Hepatocyte (in vitro differentiated cells): ENCODE measurements at regions not wholly inside any gene's neighbourhood (a gene's known extent, or its start where the extent isn't known, plus 50 kb on each side); places are given as distances from the start of the nearest gene placed in this dataset.

ENCODE experiments used
- DNase-seq: peaks from one replicate; pipeline ENCODE4 v3.0.0-alpha.2; 2016; ENCODE audit warnings: low spot score
- H2AFZ ChIP-seq: fragments of 200-600 bp; sonication (generic); 2 replicates; pipeline ENCODE4 v1.6.0; 2016; ENCODE audit warnings: antibody characterized with exemption, mild to moderate bottlenecking
- H3K27ac ChIP-seq: fragments of 200-600 bp; sonication (generic); 2 replicates; pipeline ENCODE4 v1.5.1; 2016; ENCODE audit warnings: mild to moderate bottlenecking
- H3K27me3 ChIP-seq: fragments of 200-600 bp; sonication (generic); 2 replicates; pipeline ENCODE4 v1.6.1; 2016
- H3K36me3 ChIP-seq: fragments of 200-600 bp; sonication (generic); replicated peaks from 2 replicates; pipeline ENCODE4 v1.5.1; 2016; ENCODE audit warnings: low read depth; ENCODE audit not compliant: insufficient read depth
- H3K4me1 ChIP-seq: fragments of 200-600 bp; sonication (generic); 2 replicates; pipeline ENCODE4 v1.5.1; 2016; ENCODE audit warnings: mild to moderate bottlenecking, moderate library complexity; ENCODE audit not compliant: insufficient read depth
- H3K4me2 ChIP-seq: fragments of 200-600 bp; sonication (generic); 2 replicates; pipeline ENCODE4 v1.6.0; 2016
- H3K4me3 ChIP-seq: fragments of 200-600 bp; sonication (generic); 2 replicates; pipeline ENCODE4 v1.5.1; 2016; ENCODE audit warnings: mild to moderate bottlenecking
- H3K79me2 ChIP-seq: fragments of 200-600 bp; sonication (generic); 2 replicates; pipeline ENCODE4 v1.6.0; 2017; ENCODE audit warnings: mild to moderate bottlenecking
- H3K9me2 ChIP-seq: fragments of 200-600 bp; sonication (generic); replicated peaks from 2 replicates; pipeline ENCODE4 v1.6.0; 2017; ENCODE audit warnings: mild to moderate bottlenecking; ENCODE audit not compliant: insufficient read depth
- H3K9me3 ChIP-seq: fragments of 200-600 bp; sonication (generic); 2 replicates; pipeline ENCODE4 v1.5.1; 2016; ENCODE audit warnings: low read depth, mild to moderate bottlenecking
- H4K20me1 ChIP-seq: fragments of 200-600 bp; sonication (generic); 2 replicates; pipeline ENCODE4 v1.6.0; 2016; ENCODE audit warnings: mild to moderate bottlenecking; ENCODE audit not compliant: insufficient read depth, poor library complexity, severe bottlenecking
- EZH2 ChIP-seq: fragments of 200-600 bp; sonication (generic); IDR thresholded peaks from 2 replicates; pipeline ENCODE4 v1.6.1; 2016; ENCODE audit warnings: antibody characterized with exemption, mild to moderate bottlenecking, borderline replicate concordance
- EZH2phosphoT487 ChIP-seq: fragments of 200-600 bp; sonication (generic); IDR thresholded peaks from one replicate; pipeline ENCODE4 v1.6.1; 2018; ENCODE audit warnings: antibody characterized with exemption, mild to moderate bottlenecking, low read depth, moderate library complexity; ENCODE audit not compliant: unreplicated experiment, severe bottlenecking
- WGBS: methylation state at CpG from one replicate; pipeline ENCODE4 v1.1.6; 2016; ENCODE audit warnings: low lambda C conversion rate; ENCODE audit errors: missing lambda C conversion rate; 5-methylcytosine and 5-hydroxymethylcytosine counted together
- TF ChIP-seq, protein P1 (sequence below): fragments of 200-600 bp; sonication (generic); IDR thresholded peaks from 2 replicates; pipeline ENCODE4 v1.5.1; 2016; ENCODE audit warnings: antibody characterized with exemption, mild to moderate bottlenecking; ENCODE audit not compliant: poor library complexity

- Histone ChIP-seq H3K9me3 (no peaks in the 10 kb centered on the region), H3K9me2 (no peaks in the 10 kb centered on the region), H3K4me1 (peaks cover 19% of the 10 kb centered on the region), H3K4me2 (no peak overlapping the region), H3K27ac (no peak overlapping the region), H3K79me2 (no peaks in the 10 kb centered on the region), H3K27me3 (no peaks in the 10 kb centered on the region), H3K4me3 (no peak overlapping the region), H4K20me1 (no peaks in the 10 kb centered on the region), H2AFZ (no peak overlapping the region), H3K36me3 (no peaks in the 10 kb centered on the region)
- 71% methylated on average over 2 of the region's 2 CpGs for WGBS
- no peak for DNase-seq
- TF ChIP-seq, protein P1, sequence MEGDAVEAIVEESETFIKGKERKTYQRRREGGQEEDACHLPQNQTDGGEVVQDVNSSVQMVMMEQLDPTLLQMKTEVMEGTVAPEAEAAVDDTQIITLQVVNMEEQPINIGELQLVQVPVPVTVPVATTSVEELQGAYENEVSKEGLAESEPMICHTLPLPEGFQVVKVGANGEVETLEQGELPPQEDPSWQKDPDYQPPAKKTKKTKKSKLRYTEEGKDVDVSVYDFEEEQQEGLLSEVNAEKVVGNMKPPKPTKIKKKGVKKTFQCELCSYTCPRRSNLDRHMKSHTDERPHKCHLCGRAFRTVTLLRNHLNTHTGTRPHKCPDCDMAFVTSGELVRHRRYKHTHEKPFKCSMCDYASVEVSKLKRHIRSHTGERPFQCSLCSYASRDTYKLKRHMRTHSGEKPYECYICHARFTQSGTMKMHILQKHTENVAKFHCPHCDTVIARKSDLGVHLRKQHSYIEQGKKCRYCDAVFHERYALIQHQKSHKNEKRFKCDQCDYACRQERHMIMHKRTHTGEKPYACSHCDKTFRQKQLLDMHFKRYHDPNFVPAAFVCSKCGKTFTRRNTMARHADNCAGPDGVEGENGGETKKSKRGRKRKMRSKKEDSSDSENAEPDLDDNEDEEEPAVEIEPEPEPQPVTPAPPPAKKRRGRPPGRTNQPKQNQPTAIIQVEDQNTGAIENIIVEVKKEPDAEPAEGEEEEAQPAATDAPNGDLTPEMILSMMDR: no peak
- no peak for TF ChIP-seq EZH2
- TF ChIP-seq EZH2phosphoT487: no peak
These were observed 177.8 kb upstream of the PITX1 start for GRCh38 chr5:135211791-135212190.

- no peaks in the 10 kb centered on the region for H3K9me3 ChIP-seq
- H3K27me3 ChIP-seq: no peaks in the 10 kb centered on the region
- WGBS: 90% methylated on average over 9 of the region's 9 CpGs
- H3K9me2 ChIP-seq: no peaks in the 10 kb centered on the region
- no peak overlapping the region for H2AFZ ChIP-seq
- no peaks in the 10 kb centered on the region for H4K20me1 ChIP-seq
- peaks cover 19% of the 10 kb centered on the region for H3K4me1 ChIP-seq
- no peak overlapping the region for H3K27ac ChIP-seq
- H3K36me3 ChIP-seq: no peaks in the 10 kb centered on the region
- H3K79me2 ChIP-seq: no peaks in the 10 kb centered on the region
- no peak overlapping the region for H3K4me3 ChIP-seq
- TF ChIP-seq EZH2phosphoT487: no peak
- DNase-seq: no peak
- no peak overlapping the region for H3K4me2 ChIP-seq
These were observed 177.2 kb upstream of the PITX1 start for GRCh38 chr5:135211083-135211790.

DNA sequence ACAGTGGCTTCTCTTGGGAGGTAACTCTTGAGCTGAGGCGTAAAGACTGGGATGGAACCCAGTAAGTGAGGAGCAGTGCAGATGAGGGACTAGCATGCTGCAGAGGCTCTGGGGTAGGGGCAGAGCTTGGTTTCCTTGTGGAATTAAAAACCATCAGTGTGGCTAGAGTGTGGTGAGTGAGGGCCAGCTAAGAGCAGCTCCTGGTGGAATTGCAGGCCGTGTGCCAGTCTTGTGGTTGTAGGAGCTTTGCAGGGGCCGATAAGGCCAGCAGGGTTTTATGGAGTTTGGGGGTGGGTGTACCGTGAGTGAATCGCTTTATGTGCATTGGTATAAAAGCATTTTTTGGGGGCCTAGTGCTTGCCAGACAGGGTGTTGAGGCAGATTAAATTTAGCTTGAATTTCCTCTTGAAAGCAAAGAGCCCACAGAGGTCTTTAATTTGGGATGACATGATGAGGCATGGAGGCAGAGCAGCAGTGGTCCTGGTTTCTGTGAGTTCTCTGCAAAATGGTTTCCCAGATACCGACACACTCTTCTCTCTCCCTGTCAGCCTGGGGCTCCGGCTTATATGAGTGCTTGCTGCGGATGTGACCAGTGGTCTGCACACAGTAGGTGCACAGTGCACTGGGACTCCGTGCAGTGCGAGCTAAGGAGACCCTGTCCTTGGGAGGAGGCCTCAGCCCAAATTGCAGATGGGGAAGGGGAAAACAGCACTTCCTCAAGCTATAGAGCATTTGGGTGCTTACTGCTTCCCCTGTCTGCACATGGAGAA is 176.4 kb upstream of the PITX1 start:
- DNase-seq: no peak
- 86% methylated on average over 10 of the region's 10 CpGs for WGBS
- Histone ChIP-seq H3K36me3 (no peaks in the 10 kb centered on the region), H3K9me2 (no peaks in the 10 kb centered on the region), H3K9me3 (no peaks in the 10 kb centered on the region), H3K4me1 (peaks cover 19% of the 10 kb centered on the region), H3K4me2 (no peak overlapping the region), H3K27ac (no peak overlapping the region), H3K4me3 (no peak overlapping the region), H4K20me1 (no peaks in the 10 kb centered on the region), H3K27me3 (no peaks in the 10 kb centered on the region), H2AFZ (no peak overlapping the region), H3K79me2 (no peaks in the 10 kb centered on the region)
- no peak for TF ChIP-seq EZH2
- no peak for TF ChIP-seq EZH2phosphoT487
- TF ChIP-seq, protein P1: no peak
